ENCODE measurements at regions not wholly inside any gene's neighbourhood (a gene's known extent, or its start where the extent isn't known, plus 50 kb on each side); places are given as distances from the start of the nearest gene placed in this dataset.

GRCh38 chr21:14712121-14712715, 166.1 kb upstream of the SAMSN1 start:
- Mint-ChIP-seq H3K27ac (no peak overlapping the region), H3K27me3 (ENCODE audit: low read depth) (no peaks in the 10 kb centered on the region), H3K9me3 (peaks cover 27% of the 10 kb centered on the region), H3K36me3 (peaks cover 3% of the 10 kb centered on the region), H3K4me1 (peaks cover 4% of the 10 kb centered on the region), H3K4me3 (no peak overlapping the region)
- no peak for DNase-seq (ENCODE audit: low spot score in 2 of 2, unreplicated experiment in 2 of 2)
- no peak for TF ChIP-seq CTCF (IDR thresholded peaks at IDR 0.05; ENCODE audit: unreplicated experiment)

GRCh38 chr21:14711287-14711686, 165.2 kb upstream of the SAMSN1 start:
- no peak overlapping the region for H3K27ac Mint-ChIP-seq
- TF ChIP-seq CTCF (IDR thresholded peaks at IDR 0.05; ENCODE audit: unreplicated experiment) = no peak
- H3K9me3 Mint-ChIP-seq = peaks cover 27% of the 10 kb centered on the region
- H3K4me3 Mint-ChIP-seq = no peak overlapping the region
- H3K4me1 Mint-ChIP-seq = no peaks in the 10 kb centered on the region
- DNase-seq (ENCODE audit: low spot score in 2 of 2, unreplicated experiment in 2 of 2) = no peak
- no peaks in the 10 kb centered on the region for H3K27me3 Mint-ChIP-seq (ENCODE audit: low read depth)
- H3K36me3 Mint-ChIP-seq = peaks cover 3% of the 10 kb centered on the region

- TF ChIP-seq CTCF (IDR thresholded peaks at IDR 0.05; ENCODE audit: unreplicated experiment) = no peak
- H3K4me1 Mint-ChIP-seq = no peaks in the 10 kb centered on the region
- H3K27me3 Mint-ChIP-seq (ENCODE audit: low read depth) = no peaks in the 10 kb centered on the region
- no peak overlapping the region for H3K4me3 Mint-ChIP-seq
- peaks cover 11% of the 10 kb centered on the region for H3K9me3 Mint-ChIP-seq
- no peak overlapping the region for H3K27ac Mint-ChIP-seq
- no peak for DNase-seq (ENCODE audit: low spot score in 2 of 2, unreplicated experiment in 2 of 2)
- no peaks in the 10 kb centered on the region for H3K36me3 Mint-ChIP-seq
Observed at GRCh38 chr21:14707511-14708020, 161.5 kb upstream of the SAMSN1 start.

- Mint-ChIP-seq H3K27me3 (ENCODE audit: low read depth) (no peaks in the 10 kb centered on the region), H3K4me1 (no peaks in the 10 kb centered on the region), H3K9me3 (peaks cover 5% of the 10 kb centered on the region), H3K36me3 (no peaks in the 10 kb centered on the region), H3K27ac (no peak overlapping the region), H3K4me3 (no peak overlapping the region)
- TF ChIP-seq CTCF (IDR thresholded peaks at IDR 0.05; ENCODE audit: unreplicated experiment) = no peak
- DNase-seq (ENCODE audit: low spot score in 2 of 2, unreplicated experiment in 2 of 2) = no peak
Observed at GRCh38 chr21:14706712-14707510, 160.8 kb upstream of the SAMSN1 start.

- Mint-ChIP-seq H3K27ac (no peak overlapping the region), H3K36me3 (no peaks in the 10 kb centered on the region), H3K4me1 (peaks cover 3% of the 10 kb centered on the region), H3K9me3 (no peaks in the 10 kb centered on the region), H3K4me3 (no peak overlapping the region), H3K27me3 (ENCODE audit: low read depth) (no peaks in the 10 kb centered on the region)
- no peak for DNase-seq (ENCODE audit: low spot score in 2 of 2, unreplicated experiment in 2 of 2)
- no peak for TF ChIP-seq CTCF (IDR thresholded peaks at IDR 0.05; ENCODE audit: unreplicated experiment)
Observed at GRCh38 chr21:14699433-14700407, 153.6 kb upstream of the SAMSN1 start.

Data from mesothelial cell of epicardium (in vitro differentiated cells).